H1 (cell line): ENCODE measurements at regions not wholly inside any gene's neighbourhood (a gene's known extent, or its start where the extent isn't known, plus 50 kb on each side); places are given as distances from the start of the nearest gene placed in this dataset.

Experiments
- CBX5 ChIP-seq: fragments of 300-800, 300-1000 bp; sonication (generic); IDR thresholded peaks from 2 replicates; pipeline ENCODE4 v1.7.1; 2016; ENCODE audit warnings: antibody characterized with exemption, low read length, low read depth
- CTCF ChIP-seq, 3 experiments: IDR thresholded peaks; 1 replicate in 2 of 3; 2 replicates in 1 of 3; pipeline versions ENCODE4 v1.5.1 to v1.6.1; 2011; ENCODE audit warnings: low read length in 3 of 3, mild to moderate bottlenecking in 3 of 3, inconsistent platforms in 2 of 3, low read depth in 1 of 3, moderate library complexity in 1 of 3; ENCODE audit not compliant: insufficient read depth in 1 of 3; ENCODE audit errors: control extremely low read depth in 1 of 3
- EZH2 ChIP-seq: fragments of 200-600 bp; sonication (generic); IDR thresholded peaks from 2 replicates; pipeline ENCODE4 v1.7.1; 2012; ENCODE audit warnings: low read depth, mild to moderate bottlenecking, moderate library complexity, low read length, inconsistent platforms; ENCODE audit not compliant: severe bottlenecking
- GABPA ChIP-seq: IDR thresholded peaks from 2 replicates; pipeline ENCODE4 v1.6.1; 2011; ENCODE audit warnings: mild to moderate bottlenecking, low read length, moderate library complexity, borderline replicate concordance; ENCODE audit not compliant: insufficient read depth
- JUND ChIP-seq: IDR thresholded peaks from 2 replicates; pipeline ENCODE4 v1.6.1; 2011; ENCODE audit warnings: mild to moderate bottlenecking, improper control_type of control experiment, low read length
- PHF8 ChIP-seq: fragments of 200-600 bp; sonication (generic); conservative IDR thresholded peaks from 2 replicates; pipeline ENCODE4 v1.7.1; 2012; ENCODE audit warnings: low read depth, mild to moderate bottlenecking, inconsistent platforms, low read length, moderate library complexity
- RAD21 ChIP-seq, 2 experiments: IDR thresholded peaks in 1 of 2; conservative IDR thresholded peaks in 1 of 2; 2 replicates each; pipeline ENCODE4 v1.6.1; 2011; ENCODE audit warnings: low read depth in 2 of 2, low read length in 2 of 2, improper control_type of control experiment in 1 of 2, inconsistent platforms in 1 of 2, mild to moderate bottlenecking in 1 of 2, moderate library complexity in 1 of 2
- SIN3A ChIP-seq, 2 experiments: IDR thresholded peaks in 1 of 2; conservative IDR thresholded peaks in 1 of 2; 2 replicates each; pipeline ENCODE4 v1.6.1; 2011 to 2012; ENCODE audit warnings: low read length in 2 of 2, improper control_type of control experiment in 1 of 2, low read depth in 1 of 2, mild to moderate bottlenecking in 1 of 2
- SRF ChIP-seq: IDR thresholded peaks from 2 replicates; pipeline ENCODE4 v1.6.1; 2011; ENCODE audit warnings: mild to moderate bottlenecking, low read depth, low read length, moderate library complexity
- YY1 ChIP-seq: IDR thresholded peaks from 2 replicates; pipeline ENCODE4 v1.6.1; 2011; ENCODE audit warnings: low read depth, mild to moderate bottlenecking, low read length
- TF ChIP-seq, protein P1 (sequence below): IDR thresholded peaks from 2 replicates; pipeline ENCODE4 v1.6.1; 2012; ENCODE audit warnings: low read length, inconsistent platforms

DNA sequence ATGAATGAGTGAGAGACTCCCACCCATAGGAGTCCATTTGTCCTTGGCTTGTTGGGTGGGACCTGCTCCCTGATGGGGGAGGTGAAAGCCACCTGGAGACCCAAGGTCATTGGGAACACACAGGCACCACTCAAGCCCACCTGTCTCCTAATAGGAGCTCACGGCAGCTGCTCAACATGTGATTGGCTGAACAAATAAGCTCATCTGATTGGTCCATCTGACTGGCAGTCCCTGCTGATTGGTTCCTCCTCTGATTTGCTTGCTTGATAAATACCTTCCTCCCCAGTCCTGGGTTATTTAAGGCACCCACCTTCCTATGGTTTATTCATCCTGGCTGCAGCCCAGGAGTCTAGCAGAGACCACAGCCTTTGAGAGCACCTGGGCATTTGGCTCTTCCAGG is 502.9 kb downstream of the PTPRU start:
- TF ChIP-seq EZH2 (no peak), CBX5 (no peak), CTCF (IDR thresholded peaks at IDR 0.05; ENCODE audit: control extremely low read depth in 1 of 3, insufficient read depth in 1 of 3, low read depth in 1 of 3, low read length in 3 of 3) (no peak), JUND (no peak), YY1 (no peak), PHF8 (no peak), RAD21 (IDR thresholded peaks at IDR 0.05 in 1 of 2, conservative IDR thresholded peaks at IDR 0.05 in 1 of 2; ENCODE audit: low read depth in 2 of 2, low read length in 2 of 2) (no peak), SRF (no peak), GABPA (no peak), SIN3A (conservative IDR thresholded peaks at IDR 0.05 in 1 of 2, IDR thresholded peaks at IDR 0.05 in 1 of 2; ENCODE audit: low read depth in 1 of 2, low read length in 2 of 2) (no peak)
- TF ChIP-seq, protein P1, sequence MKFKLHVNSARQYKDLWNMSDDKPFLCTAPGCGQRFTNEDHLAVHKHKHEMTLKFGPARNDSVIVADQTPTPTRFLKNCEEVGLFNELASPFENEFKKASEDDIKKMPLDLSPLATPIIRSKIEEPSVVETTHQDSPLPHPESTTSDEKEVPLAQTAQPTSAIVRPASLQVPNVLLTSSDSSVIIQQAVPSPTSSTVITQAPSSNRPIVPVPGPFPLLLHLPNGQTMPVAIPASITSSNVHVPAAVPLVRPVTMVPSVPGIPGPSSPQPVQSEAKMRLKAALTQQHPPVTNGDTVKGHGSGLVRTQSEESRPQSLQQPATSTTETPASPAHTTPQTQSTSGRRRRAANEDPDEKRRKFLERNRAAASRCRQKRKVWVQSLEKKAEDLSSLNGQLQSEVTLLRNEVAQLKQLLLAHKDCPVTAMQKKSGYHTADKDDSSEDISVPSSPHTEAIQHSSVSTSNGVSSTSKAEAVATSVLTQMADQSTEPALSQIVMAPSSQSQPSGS: no peak
